Gastrocnemius medialis (tissue), 4 donors: ENCODE measurements at regions not wholly inside any gene's neighbourhood (a gene's known extent, or its start where the extent isn't known, plus 50 kb on each side); places are given as distances from the start of the nearest gene placed in this dataset.

ENCODE experiments used
- ATAC-seq, 2 donors: fragments of 150-250 bp; one replicate each; pipeline ENCODE4 v1.9.1; 2016
- DNase-seq, 2 donors: peaks; one replicate each; pipeline ENCODE4 v3.0.0-alpha.2; 2019
- H3K27ac ChIP-seq, 4 donors: fragments of 200-600 bp; sonication (generic); 1 replicate in 1 of 4; 2 replicates in 3 of 4; pipeline ENCODE4 v1.5.1; 2016 to 2018; ENCODE audit warnings: mild to moderate bottlenecking in 2 of 4, moderate library complexity in 1 of 4
- H3K27me3 ChIP-seq, 3 donors: fragments of 200-600 bp; sonication (generic) in 2 of 3; 1 replicate in 1 of 3; 2 replicates in 2 of 3; pipeline versions ENCODE4 v1.5.1 to v1.6.0; 2016 to 2019; ENCODE audit warnings: mild to moderate bottlenecking in 1 of 3, moderate library complexity in 1 of 3
- H3K36me3 ChIP-seq, 2 donors: fragments of 200-600 bp; sonication (generic) in 1 of 2; one replicate each; pipeline ENCODE4 v1.5.1; 2017 to 2018
- H3K4me1 ChIP-seq, 2 donors: fragments of 200-600 bp; sonication (generic) in 1 of 2; one replicate each; pipeline ENCODE4 v1.5.1; 2016 to 2017; ENCODE audit warnings: mild to moderate bottlenecking in 2 of 2
- H3K4me3 ChIP-seq, 4 donors: fragments of 200-600 bp; sonication (generic) in 3 of 4; 1 replicate in 1 of 4; 2 replicates in 3 of 4; pipeline ENCODE4 v1.5.1; 2016 to 2019; ENCODE audit warnings: mild to moderate bottlenecking in 2 of 4
- H3K9me3 ChIP-seq, 3 donors: fragments of 200-600 bp; sonication (generic) in 2 of 3; 1 replicate in 1 of 3; 2 replicates in 2 of 3; pipeline ENCODE4 v1.5.1; 2016 to 2019
- POLR2A ChIP-seq, 2 donors: fragments of 450-650 bp; IDR thresholded peaks; one replicate each; pipeline ENCODE4 v1.6.1; 2017; ENCODE audit warnings: antibody characterized with exemption in 2 of 2, mild to moderate bottlenecking in 2 of 2, moderate library complexity in 2 of 2
- in situ Hi-C, 4 donors: fragments of 200-750 bp; cut with MboI; loops; one replicate each; pipeline versions ENCODE4 v1.15.0 to v1.8.0; 2017; ENCODE audit warnings: low sequenced_read_pairs in 4 of 4
- intact Hi-C: fragments of 100-400 bp; cut with DNase I; formaldehyde crosslinking; loops from one replicate; pipeline ENCODE4 v1.15.1; 2023; ENCODE audit warnings: low total_unique reads
- TF ChIP-seq, protein P1 (sequence below), 5 experiments: fragments of 450-650 bp in 3 of 5; fragments of 200-600 bp in 2 of 5; sonication (generic) in 2 of 5; IDR thresholded peaks in 4 of 5; conservative IDR thresholded peaks in 1 of 5; 1 replicate in 4 of 5; 2 replicates in 1 of 5; pipeline ENCODE4 v1.5.1; 2016 to 2019; ENCODE audit warnings: antibody characterized with exemption in 5 of 5, mild to moderate bottlenecking in 3 of 5, moderate library complexity in 3 of 5

- Histone ChIP-seq H3K36me3 (no peaks in the 10 kb centered on the region), H3K9me3 (no peaks in the 10 kb centered on the region), H3K4me3 (no peak overlapping the region), H3K27me3 (no peaks in the 10 kb centered on the region), H3K27ac (no peak overlapping the region), H3K4me1 (no peaks in the 10 kb centered on the region)
- intact Hi-C loops = no loop called here
- ATAC-seq (no peak), DNase-seq (no peak)
- in situ Hi-C loops = no loop called here
- TF ChIP-seq POLR2A (IDR thresholded peaks at IDR 0.05) = no peak
- TF ChIP-seq, protein P1, sequence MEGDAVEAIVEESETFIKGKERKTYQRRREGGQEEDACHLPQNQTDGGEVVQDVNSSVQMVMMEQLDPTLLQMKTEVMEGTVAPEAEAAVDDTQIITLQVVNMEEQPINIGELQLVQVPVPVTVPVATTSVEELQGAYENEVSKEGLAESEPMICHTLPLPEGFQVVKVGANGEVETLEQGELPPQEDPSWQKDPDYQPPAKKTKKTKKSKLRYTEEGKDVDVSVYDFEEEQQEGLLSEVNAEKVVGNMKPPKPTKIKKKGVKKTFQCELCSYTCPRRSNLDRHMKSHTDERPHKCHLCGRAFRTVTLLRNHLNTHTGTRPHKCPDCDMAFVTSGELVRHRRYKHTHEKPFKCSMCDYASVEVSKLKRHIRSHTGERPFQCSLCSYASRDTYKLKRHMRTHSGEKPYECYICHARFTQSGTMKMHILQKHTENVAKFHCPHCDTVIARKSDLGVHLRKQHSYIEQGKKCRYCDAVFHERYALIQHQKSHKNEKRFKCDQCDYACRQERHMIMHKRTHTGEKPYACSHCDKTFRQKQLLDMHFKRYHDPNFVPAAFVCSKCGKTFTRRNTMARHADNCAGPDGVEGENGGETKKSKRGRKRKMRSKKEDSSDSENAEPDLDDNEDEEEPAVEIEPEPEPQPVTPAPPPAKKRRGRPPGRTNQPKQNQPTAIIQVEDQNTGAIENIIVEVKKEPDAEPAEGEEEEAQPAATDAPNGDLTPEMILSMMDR (IDR thresholded peaks at IDR 0.05 in 4 of 5, conservative IDR thresholded peaks at IDR 0.05 in 1 of 5) = no peak
These were observed 479.7 kb downstream of the TBC1D32 start for GRCh38 chr6:120854583-120854982.

GRCh38 chr6:120853489-120853888, 480.8 kb downstream of the TBC1D32 start:
- in situ Hi-C loops (no loop called here), intact Hi-C loops (no loop called here)
- H3K36me3 ChIP-seq = no peaks in the 10 kb centered on the region
- no peaks in the 10 kb centered on the region for H3K9me3 ChIP-seq
- ATAC-seq (no peak), DNase-seq (no peak)
- no peak overlapping the region for H3K27ac ChIP-seq
- no peak for TF ChIP-seq POLR2A (IDR thresholded peaks at IDR 0.05)
- TF ChIP-seq, protein P1 (IDR thresholded peaks at IDR 0.05 in 4 of 5, conservative IDR thresholded peaks at IDR 0.05 in 1 of 5) = no peak
- no peaks in the 10 kb centered on the region for H3K27me3 ChIP-seq
- H3K4me3 ChIP-seq = no peak overlapping the region
- H3K4me1 ChIP-seq = no peaks in the 10 kb centered on the region

GRCh38 chr6:120852293-120852849, 481.9 kb downstream of the TBC1D32 start:
- no peaks in the 10 kb centered on the region for H3K27me3 ChIP-seq
- no peak overlapping the region for H3K27ac ChIP-seq
- ATAC-seq = no peak
- no peaks in the 10 kb centered on the region for H3K36me3 ChIP-seq
- H3K4me1 ChIP-seq = no peaks in the 10 kb centered on the region
- DNase-seq = no peak
- no peaks in the 10 kb centered on the region for H3K9me3 ChIP-seq
- intact Hi-C loops (no loop called here), in situ Hi-C loops (no loop called here)
- TF ChIP-seq, protein P1 (IDR thresholded peaks at IDR 0.05 in 4 of 5, conservative IDR thresholded peaks at IDR 0.05 in 1 of 5) = no peak
- TF ChIP-seq POLR2A (IDR thresholded peaks at IDR 0.05) = no peak
- H3K4me3 ChIP-seq = no peak overlapping the region

DNA sequence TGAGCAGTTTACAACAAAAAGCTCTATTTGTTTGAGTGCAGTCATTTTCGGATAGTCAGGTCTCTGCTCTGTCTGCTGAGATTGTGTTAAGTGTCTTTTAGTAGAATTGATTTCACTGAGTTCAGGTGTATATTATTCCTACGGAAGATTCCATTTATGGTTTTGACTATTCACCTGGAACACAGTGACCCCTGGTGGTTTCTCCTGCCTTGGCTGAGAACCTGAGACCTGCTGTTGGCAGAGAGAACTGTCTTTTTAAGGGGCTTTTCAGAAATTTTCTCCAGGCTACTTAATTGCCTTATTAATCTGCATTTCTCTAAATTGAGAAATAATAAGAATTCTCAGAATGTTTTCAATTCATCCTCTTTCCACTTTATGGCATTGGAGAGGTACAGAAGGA, 508.0 kb downstream of the TBC1D32 start:
- Histone ChIP-seq H3K4me3 (no peak overlapping the region), H3K4me1 (no peaks in the 10 kb centered on the region), H3K36me3 (no peaks in the 10 kb centered on the region), H3K9me3 (no peaks in the 10 kb centered on the region), H3K27ac (no peak overlapping the region), H3K27me3 (no peaks in the 10 kb centered on the region)
- DNase-seq (no peak), ATAC-seq (no peak)
- in situ Hi-C loops (no loop called here), intact Hi-C loops (no loop called here)
- TF ChIP-seq, protein P1 (IDR thresholded peaks at IDR 0.05 in 4 of 5, conservative IDR thresholded peaks at IDR 0.05 in 1 of 5) = peak in 1 of 5 experiments; percentile 19
- no peak for TF ChIP-seq POLR2A (IDR thresholded peaks at IDR 0.05)

DNA sequence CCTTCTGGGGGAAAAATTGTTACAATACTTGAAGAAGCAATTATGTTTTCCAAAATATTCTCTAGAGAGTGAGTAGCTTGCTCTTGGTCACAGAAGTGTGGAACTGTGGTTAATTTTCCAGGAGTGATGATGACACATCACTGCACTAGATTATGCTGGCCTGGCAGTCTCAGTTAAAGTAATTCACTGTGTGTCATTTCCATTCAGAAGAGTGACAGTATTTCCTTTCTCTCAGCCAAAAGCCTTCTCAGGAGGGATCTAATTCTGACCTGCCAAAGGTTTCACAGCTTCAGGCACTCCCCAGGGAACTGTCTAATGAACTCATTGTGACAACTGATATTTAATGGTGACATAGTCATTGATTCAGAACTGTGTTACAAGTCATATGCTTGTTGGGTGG, 517.5 kb downstream of the TBC1D32 start:
- Histone ChIP-seq H3K36me3 (no peaks in the 10 kb centered on the region), H3K9me3 (no peaks in the 10 kb centered on the region), H3K27ac (no peak overlapping the region), H3K4me3 (no peak overlapping the region), H3K4me1 (no peaks in the 10 kb centered on the region), H3K27me3 (no peaks in the 10 kb centered on the region)
- in situ Hi-C loops = no loop called here
- intact Hi-C loops = no loop called here
- TF ChIP-seq, protein P1 (IDR thresholded peaks at IDR 0.05 in 4 of 5, conservative IDR thresholded peaks at IDR 0.05 in 1 of 5) = no peak
- TF ChIP-seq POLR2A (IDR thresholded peaks at IDR 0.05) = no peak
- DNase-seq = no peak
- no peak for ATAC-seq
